ENCODE measurements at regions not wholly inside any gene's neighbourhood (a gene's known extent, or its start where the extent isn't known, plus 50 kb on each side); places are given as distances from the start of the nearest gene placed in this dataset.

DNA sequence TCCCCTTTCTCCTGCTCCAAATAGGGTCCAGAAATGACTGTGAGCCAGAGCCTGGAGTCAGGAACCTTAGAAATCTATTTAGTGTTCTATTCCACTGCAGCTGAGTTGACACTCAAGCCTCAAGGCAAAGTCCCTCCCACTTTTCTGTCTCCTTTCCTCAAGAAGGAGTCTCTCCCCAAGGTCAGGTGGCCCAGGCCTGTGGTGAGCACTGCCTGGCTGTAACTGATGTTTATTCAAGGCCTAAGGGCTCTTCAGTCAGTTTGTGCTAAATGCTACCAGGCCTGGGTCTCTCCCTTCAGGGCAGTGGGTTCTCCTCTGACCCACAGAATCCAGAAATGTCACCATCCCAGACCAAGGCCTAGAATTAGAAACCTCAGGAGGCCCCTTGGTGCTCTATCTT, 1042.9 kb upstream of the EPHA7 start (continued):
- TF ChIP-seq, protein P1, sequence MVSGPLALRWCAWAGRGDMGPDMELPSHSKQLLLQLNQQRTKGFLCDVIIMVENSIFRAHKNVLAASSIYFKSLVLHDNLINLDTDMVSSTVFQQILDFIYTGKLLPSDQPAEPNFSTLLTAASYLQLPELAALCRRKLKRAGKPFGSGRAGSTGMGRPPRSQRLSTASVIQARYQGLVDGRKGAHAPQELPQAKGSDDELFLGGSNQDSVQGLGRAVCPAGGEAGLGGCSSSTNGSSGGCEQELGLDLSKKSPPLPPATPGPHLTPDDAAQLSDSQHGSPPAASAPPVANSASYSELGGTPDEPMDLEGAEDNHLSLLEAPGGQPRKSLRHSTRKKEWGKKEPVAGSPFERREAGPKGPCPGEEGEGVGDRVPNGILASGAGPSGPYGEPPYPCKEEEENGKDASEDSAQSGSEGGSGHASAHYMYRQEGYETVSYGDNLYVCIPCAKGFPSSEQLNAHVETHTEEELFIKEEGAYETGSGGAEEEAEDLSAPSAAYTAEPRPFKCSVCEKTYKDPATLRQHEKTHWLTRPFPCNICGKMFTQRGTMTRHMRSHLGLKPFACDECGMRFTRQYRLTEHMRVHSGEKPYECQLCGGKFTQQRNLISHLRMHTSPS (CRISPR knock-in tag; IDR thresholded peaks at IDR 0.05; ENCODE audit: low read depth), result no peak
- no peak for TF ChIP-seq CHD2 (IDR thresholded peaks at IDR 0.05; ENCODE audit: low read depth, low read length)
- TF ChIP-seq, protein P2, sequence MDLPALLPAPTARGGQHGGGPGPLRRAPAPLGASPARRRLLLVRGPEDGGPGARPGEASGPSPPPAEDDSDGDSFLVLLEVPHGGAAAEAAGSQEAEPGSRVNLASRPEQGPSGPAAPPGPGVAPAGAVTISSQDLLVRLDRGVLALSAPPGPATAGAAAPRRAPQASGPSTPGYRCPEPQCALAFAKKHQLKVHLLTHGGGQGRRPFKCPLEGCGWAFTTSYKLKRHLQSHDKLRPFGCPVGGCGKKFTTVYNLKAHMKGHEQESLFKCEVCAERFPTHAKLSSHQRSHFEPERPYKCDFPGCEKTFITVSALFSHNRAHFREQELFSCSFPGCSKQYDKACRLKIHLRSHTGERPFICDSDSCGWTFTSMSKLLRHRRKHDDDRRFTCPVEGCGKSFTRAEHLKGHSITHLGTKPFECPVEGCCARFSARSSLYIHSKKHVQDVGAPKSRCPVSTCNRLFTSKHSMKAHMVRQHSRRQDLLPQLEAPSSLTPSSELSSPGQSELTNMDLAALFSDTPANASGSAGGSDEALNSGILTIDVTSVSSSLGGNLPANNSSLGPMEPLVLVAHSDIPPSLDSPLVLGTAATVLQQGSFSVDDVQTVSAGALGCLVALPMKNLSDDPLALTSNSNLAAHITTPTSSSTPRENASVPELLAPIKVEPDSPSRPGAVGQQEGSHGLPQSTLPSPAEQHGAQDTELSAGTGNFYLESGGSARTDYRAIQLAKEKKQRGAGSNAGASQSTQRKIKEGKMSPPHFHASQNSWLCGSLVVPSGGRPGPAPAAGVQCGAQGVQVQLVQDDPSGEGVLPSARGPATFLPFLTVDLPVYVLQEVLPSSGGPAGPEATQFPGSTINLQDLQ (CRISPR knock-in tag; IDR thresholded peaks at IDR 0.05), result no peak
- TF ChIP-seq ZNF205 (CRISPR knock-in tag; IDR thresholded peaks at IDR 0.05), result no peak
- TF ChIP-seq NFRKB (IDR thresholded peaks at IDR 0.05), result no peak
- TF ChIP-seq FOXM1 (CRISPR knock-in tag; IDR thresholded peaks at IDR 0.05), result no peak
- TF ChIP-seq PPARG (CRISPR knock-in tag; conservative IDR thresholded peaks at IDR 0.05), result no peak

GRCh38 chr6:94456266-94456665, 1036.9 kb upstream of the EPHA7 start:
- FAIRE-seq, result no peak
- ChIA-PET POLR2A (no interaction called here), CTCF (ENCODE audit: low intra/inter-chr PET ratio, low total read pairs) (no interaction called here)
- 7% methylated on average over 2 of the region's 2 CpGs for WGBS (ENCODE audit: low lambda C conversion rate)
- intact Hi-C loops (cut with micrococcal nuclease; ENCODE audit: unreplicated experiment), result no loop called here
- BruUV-seq (replicated peaks), result no TSS peak
- no peak overlapping the region for H3K4me2 ChIP-seq (ENCODE audit: low read depth, low read length)
- H2AFZ ChIP-seq (ENCODE audit: low read length), result no peak overlapping the region
- no peak overlapping the region for H3K9ac ChIP-seq (ENCODE audit: insufficient read depth, low read depth, low read length)
- no peaks in the 10 kb centered on the region for H3K36me3 ChIP-seq (replicated peaks in 1 of 2; ENCODE audit: control insufficient read depth in 1 of 2, insufficient read depth in 2 of 2, low read length in 2 of 2)
- H3K79me2 ChIP-seq (ENCODE audit: insufficient read depth, low read length), result no peaks in the 10 kb centered on the region
- H3K4me3 ChIP-seq (replicated peaks in 1 of 3; ENCODE audit: insufficient read depth in 1 of 3, low read depth in 2 of 3, low read length in 3 of 3), result no peak overlapping the region
- H4K20me1 ChIP-seq (ENCODE audit: insufficient read depth, low read length), result no peaks in the 10 kb centered on the region
- H3K27me3 ChIP-seq (ENCODE audit: control insufficient read depth in 1 of 2, insufficient read depth in 2 of 2, low read length in 2 of 2), result no peaks in the 10 kb centered on the region
- H3K4me1 ChIP-seq (ENCODE audit: insufficient read depth, low read length), result no peaks in the 10 kb centered on the region
- no peak for DNase-seq (ENCODE audit: low spot score)
- no peaks in the 10 kb centered on the region for H3K9me3 ChIP-seq (ENCODE audit: low read length)
- H3K27ac ChIP-seq (ENCODE audit: extremely low read length, insufficient read depth, low read length), result no peak overlapping the region
- ATAC-seq, result no peak
- in situ Hi-C loops (cut with HindIII; ENCODE audit: extremely low pct_ligation_motif_present, low pct_unique_long_range_greater_than_20kb), result no loop called here
- no peak for TF ChIP-seq FOXM1 (CRISPR knock-in tag; IDR thresholded peaks at IDR 0.05)
- TF ChIP-seq, protein P3, sequence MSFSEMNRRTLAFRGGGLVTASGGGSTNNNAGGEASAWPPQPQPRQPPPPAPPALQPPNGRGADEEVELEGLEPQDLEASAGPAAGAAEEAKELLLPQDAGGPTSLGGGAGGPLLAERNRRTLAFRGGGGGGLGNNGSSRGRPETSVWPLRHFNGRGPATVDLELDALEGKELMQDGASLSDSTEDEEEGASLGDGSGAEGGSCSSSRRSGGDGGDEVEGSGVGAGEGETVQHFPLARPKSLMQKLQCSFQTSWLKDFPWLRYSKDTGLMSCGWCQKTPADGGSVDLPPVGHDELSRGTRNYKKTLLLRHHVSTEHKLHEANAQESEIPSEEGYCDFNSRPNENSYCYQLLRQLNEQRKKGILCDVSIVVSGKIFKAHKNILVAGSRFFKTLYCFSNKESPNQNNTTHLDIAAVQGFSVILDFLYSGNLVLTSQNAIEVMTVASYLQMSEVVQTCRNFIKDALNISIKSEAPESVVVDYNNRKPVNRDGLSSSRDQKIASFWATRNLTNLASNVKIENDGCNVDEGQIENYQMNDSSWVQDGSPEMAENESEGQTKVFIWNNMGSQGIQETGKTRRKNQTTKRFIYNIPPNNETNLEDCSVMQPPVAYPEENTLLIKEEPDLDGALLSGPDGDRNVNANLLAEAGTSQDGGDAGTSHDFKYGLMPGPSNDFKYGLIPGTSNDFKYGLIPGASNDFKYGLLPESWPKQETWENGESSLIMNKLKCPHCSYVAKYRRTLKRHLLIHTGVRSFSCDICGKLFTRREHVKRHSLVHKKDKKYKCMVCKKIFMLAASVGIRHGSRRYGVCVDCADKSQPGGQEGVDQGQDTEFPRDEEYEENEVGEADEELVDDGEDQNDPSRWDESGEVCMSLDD (CRISPR knock-in tag; IDR thresholded peaks at IDR 0.05; ENCODE audit: borderline replicate concordance), result no peak
- no peak for TF ChIP-seq ARID2 (CRISPR knock-in tag; IDR thresholded peaks at IDR 0.05; ENCODE audit: borderline replicate concordance)
- TF ChIP-seq, protein P4, sequence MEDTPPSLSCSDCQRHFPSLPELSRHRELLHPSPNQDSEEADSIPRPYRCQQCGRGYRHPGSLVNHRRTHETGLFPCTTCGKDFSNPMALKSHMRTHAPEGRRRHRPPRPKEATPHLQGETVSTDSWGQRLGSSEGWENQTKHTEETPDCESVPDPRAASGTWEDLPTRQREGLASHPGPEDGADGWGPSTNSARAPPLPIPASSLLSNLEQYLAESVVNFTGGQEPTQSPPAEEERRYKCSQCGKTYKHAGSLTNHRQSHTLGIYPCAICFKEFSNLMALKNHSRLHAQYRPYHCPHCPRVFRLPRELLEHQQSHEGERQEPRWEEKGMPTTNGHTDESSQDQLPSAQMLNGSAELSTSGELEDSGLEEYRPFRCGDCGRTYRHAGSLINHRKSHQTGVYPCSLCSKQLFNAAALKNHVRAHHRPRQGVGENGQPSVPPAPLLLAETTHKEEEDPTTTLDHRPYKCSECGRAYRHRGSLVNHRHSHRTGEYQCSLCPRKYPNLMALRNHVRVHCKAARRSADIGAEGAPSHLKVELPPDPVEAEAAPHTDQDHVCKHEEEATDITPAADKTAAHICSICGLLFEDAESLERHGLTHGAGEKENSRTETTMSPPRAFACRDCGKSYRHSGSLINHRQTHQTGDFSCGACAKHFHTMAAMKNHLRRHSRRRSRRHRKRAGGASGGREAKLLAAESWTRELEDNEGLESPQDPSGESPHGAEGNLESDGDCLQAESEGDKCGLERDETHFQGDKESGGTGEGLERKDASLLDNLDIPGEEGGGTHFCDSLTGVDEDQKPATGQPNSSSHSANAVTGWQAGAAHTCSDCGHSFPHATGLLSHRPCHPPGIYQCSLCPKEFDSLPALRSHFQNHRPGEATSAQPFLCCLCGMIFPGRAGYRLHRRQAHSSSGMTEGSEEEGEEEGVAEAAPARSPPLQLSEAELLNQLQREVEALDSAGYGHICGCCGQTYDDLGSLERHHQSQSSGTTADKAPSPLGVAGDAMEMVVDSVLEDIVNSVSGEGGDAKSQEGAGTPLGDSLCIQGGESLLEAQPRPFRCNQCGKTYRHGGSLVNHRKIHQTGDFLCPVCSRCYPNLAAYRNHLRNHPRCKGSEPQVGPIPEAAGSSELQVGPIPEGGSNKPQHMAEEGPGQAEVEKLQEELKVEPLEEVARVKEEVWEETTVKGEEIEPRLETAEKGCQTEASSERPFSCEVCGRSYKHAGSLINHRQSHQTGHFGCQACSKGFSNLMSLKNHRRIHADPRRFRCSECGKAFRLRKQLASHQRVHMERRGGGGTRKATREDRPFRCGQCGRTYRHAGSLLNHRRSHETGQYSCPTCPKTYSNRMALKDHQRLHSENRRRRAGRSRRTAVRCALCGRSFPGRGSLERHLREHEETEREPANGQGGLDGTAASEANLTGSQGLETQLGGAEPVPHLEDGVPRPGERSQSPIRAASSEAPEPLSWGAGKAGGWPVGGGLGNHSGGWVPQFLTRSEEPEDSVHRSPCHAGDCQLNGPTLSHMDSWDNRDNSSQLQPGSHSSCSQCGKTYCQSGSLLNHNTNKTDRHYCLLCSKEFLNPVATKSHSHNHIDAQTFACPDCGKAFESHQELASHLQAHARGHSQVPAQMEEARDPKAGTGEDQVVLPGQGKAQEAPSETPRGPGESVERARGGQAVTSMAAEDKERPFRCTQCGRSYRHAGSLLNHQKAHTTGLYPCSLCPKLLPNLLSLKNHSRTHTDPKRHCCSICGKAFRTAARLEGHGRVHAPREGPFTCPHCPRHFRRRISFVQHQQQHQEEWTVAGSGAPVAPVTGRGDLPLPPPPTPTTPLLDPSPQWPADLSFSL (CRISPR knock-in tag; IDR thresholded peaks at IDR 0.05), result no peak

Measured in HepG2 (cell line).